ENCODE measurements at regions not wholly inside any gene's neighbourhood (a gene's known extent, or its start where the extent isn't known, plus 50 kb on each side); places are given as distances from the start of the nearest gene placed in this dataset.

DNA sequence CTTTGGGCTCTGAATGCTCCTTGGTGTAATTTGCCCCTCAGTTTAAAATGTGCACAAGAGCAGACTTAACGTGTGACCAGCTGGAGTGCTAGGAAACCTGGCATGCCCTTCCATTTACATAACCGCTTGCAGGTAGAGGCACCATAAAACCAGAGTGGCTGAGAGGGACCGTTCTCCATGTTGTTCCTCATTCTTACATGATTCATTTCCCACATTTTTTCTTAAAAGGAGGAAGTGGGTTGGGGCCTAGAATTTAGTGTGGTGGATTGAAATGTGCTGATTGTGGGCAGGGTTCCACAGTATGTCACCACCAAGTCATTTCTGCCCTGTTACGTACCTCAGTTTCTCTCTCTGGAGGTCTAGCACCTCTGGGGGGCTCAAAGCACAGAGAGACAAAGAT, 375.8 kb upstream of the VSTM2A start:
- Histone ChIP-seq H3K4me1 (no peaks in the 10 kb centered on the region), H3K4me3 (no peak overlapping the region), H3K9me3 (peaks cover 0 to 14% (median 0%) of the 10 kb centered on the region in 4 donors), H3K36me3 (no peaks in the 10 kb centered on the region), H3K27me3 (no peaks in the 10 kb centered on the region), H3K27ac (no peak overlapping the region)
- WGBS, 5 donors, result 56 to 85% (median 81%) methylated on average over 4 of the region's 4 CpGs
- TF ChIP-seq POLR2AphosphoS5 (IDR thresholded peaks at IDR 0.05) (no peak), EP300 (IDR thresholded peaks at IDR 0.05) (no peak), POLR2A (IDR thresholded peaks at IDR 0.05) (no peak)
- TF ChIP-seq, protein P1, sequence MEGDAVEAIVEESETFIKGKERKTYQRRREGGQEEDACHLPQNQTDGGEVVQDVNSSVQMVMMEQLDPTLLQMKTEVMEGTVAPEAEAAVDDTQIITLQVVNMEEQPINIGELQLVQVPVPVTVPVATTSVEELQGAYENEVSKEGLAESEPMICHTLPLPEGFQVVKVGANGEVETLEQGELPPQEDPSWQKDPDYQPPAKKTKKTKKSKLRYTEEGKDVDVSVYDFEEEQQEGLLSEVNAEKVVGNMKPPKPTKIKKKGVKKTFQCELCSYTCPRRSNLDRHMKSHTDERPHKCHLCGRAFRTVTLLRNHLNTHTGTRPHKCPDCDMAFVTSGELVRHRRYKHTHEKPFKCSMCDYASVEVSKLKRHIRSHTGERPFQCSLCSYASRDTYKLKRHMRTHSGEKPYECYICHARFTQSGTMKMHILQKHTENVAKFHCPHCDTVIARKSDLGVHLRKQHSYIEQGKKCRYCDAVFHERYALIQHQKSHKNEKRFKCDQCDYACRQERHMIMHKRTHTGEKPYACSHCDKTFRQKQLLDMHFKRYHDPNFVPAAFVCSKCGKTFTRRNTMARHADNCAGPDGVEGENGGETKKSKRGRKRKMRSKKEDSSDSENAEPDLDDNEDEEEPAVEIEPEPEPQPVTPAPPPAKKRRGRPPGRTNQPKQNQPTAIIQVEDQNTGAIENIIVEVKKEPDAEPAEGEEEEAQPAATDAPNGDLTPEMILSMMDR (IDR thresholded peaks at IDR 0.05), result no peak
- intact Hi-C loops (cut with DNase I; ENCODE audit: low total_unique reads), result no loop called here
- no peak for DNase-seq

DNA sequence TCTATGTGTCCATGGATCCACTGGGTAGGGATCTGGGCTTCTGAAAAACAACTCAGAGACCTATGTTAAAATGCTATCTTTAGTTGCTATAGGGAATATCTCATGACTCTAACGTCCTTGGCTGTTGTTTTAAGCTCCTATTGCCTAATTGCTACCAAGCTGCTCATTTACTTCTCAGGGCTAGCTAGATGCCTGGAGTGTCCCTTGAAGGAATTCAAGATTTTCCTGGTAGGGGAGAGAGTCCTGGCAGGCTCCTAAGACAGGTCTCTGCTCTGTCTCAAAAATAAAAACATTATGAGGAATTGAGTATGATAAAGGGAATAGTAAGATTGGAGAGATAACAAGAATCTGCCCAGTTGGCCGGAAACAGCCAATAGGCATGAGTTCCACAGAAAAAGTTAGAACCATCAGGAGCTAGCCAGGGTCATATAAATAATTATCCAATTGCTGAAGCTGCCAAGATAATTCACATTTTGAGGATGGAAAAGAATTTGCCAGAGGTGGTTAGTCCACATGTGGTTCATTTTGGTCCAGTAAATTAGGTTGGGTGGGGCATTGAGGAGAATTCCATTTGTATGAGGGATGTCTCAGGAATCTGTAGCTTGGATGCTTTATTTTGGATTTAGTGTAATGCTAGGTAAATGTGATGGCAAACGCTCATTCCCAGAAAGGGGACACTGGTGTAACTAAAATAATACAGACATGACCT, 362.7 kb upstream of the VSTM2A start:
- Histone ChIP-seq H3K27me3 (no peaks in the 10 kb centered on the region), H3K27ac (no peak overlapping the region), H3K9me3 (peaks cover 0 to 31% (median 0%) of the 10 kb centered on the region in 4 donors), H3K4me3 (no peak overlapping the region), H3K4me1 (no peaks in the 10 kb centered on the region), H3K36me3 (no peaks in the 10 kb centered on the region)
- intact Hi-C loops (cut with DNase I; ENCODE audit: low total_unique reads), result no loop called here
- DNase-seq, result no peak
- TF ChIP-seq EP300 (IDR thresholded peaks at IDR 0.05), result no peak
- no peak for TF ChIP-seq POLR2AphosphoS5 (IDR thresholded peaks at IDR 0.05)
- TF ChIP-seq, protein P1 (IDR thresholded peaks at IDR 0.05), result no peak
- no peak for TF ChIP-seq POLR2A (IDR thresholded peaks at IDR 0.05)
- WGBS, 5 donors, result 61 to 78% (median 68%) methylated on average over 3 of the region's 3 CpGs

DNA sequence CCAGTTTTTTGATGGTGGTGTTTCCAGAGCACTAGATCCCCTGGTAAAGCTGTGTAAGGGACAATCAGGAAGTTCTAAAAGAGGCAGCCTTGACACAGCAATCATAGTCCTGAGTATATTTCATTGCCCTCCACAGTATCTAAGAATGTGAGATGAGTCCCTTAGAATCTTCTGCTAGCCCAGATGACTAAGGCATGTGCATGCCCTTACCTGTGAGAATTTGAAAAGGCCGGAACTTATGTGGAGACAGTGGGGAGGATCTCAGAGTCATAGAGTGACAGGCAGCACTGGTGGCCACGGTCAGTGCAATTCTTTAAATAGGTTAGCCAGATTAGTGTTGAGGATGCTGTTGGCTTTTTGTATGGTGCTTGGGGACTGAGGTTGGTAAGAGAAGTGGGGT, 361.4 kb upstream of the VSTM2A start:
- H3K4me1 ChIP-seq, result no peaks in the 10 kb centered on the region
- DNase-seq, result no peak
- intact Hi-C loops (cut with DNase I; ENCODE audit: low total_unique reads), result no loop called here
- no peaks in the 10 kb centered on the region for H3K36me3 ChIP-seq
- 62 to 82% (median 81%) methylated on average over 2 of the region's 2 CpGs for WGBS, 5 donors
- no peak overlapping the region for H3K4me3 ChIP-seq
- TF ChIP-seq POLR2AphosphoS5 (IDR thresholded peaks at IDR 0.05) (no peak), POLR2A (IDR thresholded peaks at IDR 0.05) (no peak), EP300 (IDR thresholded peaks at IDR 0.05) (no peak)
- TF ChIP-seq, protein P1 (IDR thresholded peaks at IDR 0.05), result no peak
- no peaks in the 10 kb centered on the region for H3K27me3 ChIP-seq
- no peak overlapping the region for H3K27ac ChIP-seq
- H3K9me3 ChIP-seq, result peaks cover 0 to 28% (median 0%) of the 10 kb centered on the region in 4 donors

DNA sequence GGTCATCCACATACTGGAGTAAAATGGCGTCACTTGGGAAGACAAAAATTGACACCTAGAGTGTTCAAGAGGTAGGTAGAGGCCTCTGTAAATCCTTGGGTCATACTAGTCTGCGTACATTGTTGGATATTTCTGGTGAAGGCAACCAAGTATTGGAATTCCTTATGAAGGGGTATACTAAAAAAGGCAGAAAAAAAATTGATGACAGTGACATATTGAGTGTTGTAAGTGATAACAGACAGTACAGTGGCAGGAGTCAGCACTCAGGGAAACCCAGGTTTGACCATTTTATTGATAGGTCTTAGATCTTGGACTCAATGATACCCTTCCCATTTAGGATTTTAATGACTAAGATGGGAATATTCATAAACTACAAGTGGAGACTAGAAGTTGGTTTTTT, 359.1 kb upstream of the VSTM2A start:
- no peak for DNase-seq
- Histone ChIP-seq H3K27me3 (no peaks in the 10 kb centered on the region), H3K36me3 (no peaks in the 10 kb centered on the region), H3K4me3 (no peak overlapping the region), H3K27ac (no peak overlapping the region), H3K4me1 (no peaks in the 10 kb centered on the region), H3K9me3 (peaks cover 0 to 32% (median 0%) of the 10 kb centered on the region in 4 donors)
- TF ChIP-seq, protein P1 (IDR thresholded peaks at IDR 0.05), result no peak
- WGBS, 5 donors, result 27 to 60% (median 35%) methylated on average over 2 of the region's 2 CpGs
- intact Hi-C loops (cut with DNase I; ENCODE audit: low total_unique reads), result no loop called here
